ENCODE measurements at regions not wholly inside any gene's neighbourhood (a gene's known extent, or its start where the extent isn't known, plus 50 kb on each side); places are given as distances from the start of the nearest gene placed in this dataset.

DNA sequence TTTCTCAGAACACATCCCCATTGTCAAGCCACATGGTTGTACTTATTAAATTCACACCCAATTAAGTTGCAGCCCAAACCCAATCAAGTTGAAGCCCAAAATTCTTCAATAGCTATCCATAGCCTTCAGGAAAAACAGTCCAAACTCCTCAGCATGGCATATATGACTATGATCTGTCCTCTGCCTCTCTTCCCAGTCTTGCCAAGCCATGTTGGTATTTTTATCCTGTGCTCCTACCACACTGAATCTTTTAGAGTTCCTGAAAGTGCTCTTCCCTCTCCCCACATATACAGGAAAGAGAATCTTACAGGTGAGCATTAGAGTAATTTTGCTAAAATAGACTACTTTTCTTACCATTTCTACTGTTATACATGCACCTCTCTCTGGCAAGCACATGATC is 834.9 kb downstream of the RPS29 start:
- ATAC-seq (no peak), DNase-seq (ENCODE audit: low read depth, low spot score) (no peak)
- Histone ChIP-seq H3K79me2 (ENCODE audit: insufficient read depth, low read length) (no peaks in the 10 kb centered on the region), H4K20me1 (ENCODE audit: insufficient read depth) (no peaks in the 10 kb centered on the region), H3K36me3 (ENCODE audit: control insufficient read depth in 1 of 2, insufficient read depth in 2 of 2, low read length in 2 of 2) (no peaks in the 10 kb centered on the region), H3K27me3 (ENCODE audit: insufficient read depth, low read length) (no peaks in the 10 kb centered on the region), H3K9ac (ENCODE audit: low read length) (no peak overlapping the region), H3K4me1 (ENCODE audit: control insufficient read depth in 1 of 2, insufficient read depth in 2 of 2, low read length in 2 of 2) (no peaks in the 10 kb centered on the region), H3K9me2 (ENCODE audit: insufficient read depth) (no peaks in the 10 kb centered on the region), H3K27ac (ENCODE audit: low read depth, low read length) (no peak overlapping the region), H3K4me3 (replicated peaks in 1 of 2; ENCODE audit: low read depth in 1 of 2, low read length in 2 of 2) (no peak overlapping the region), H2AFZ (ENCODE audit: low read depth, low read length, poor library complexity, severe bottlenecking) (no peak overlapping the region), H3K9me3 (ENCODE audit: control insufficient read depth in 1 of 2, insufficient read depth in 1 of 2, low read depth in 1 of 2, low read length in 2 of 2) (no peaks in the 10 kb centered on the region), H3K4me2 (ENCODE audit: low read length) (no peak overlapping the region)
- CTCF ChIA-PET = no interaction called here
- no TSS peak for BruUV-seq (replicated peaks)
- TF ChIP-seq TCF7L2 (IDR thresholded peaks at IDR 0.05; ENCODE audit: borderline replicate concordance, extremely low read depth, insufficient read depth, insufficient read length) (no peak), ZNF274 (IDR thresholded peaks at IDR 0.05; ENCODE audit: low read depth, low read length) (no peak), FOSL1 (IDR thresholded peaks at IDR 0.05; ENCODE audit: low read depth) (no peak), SP1 (IDR thresholded peaks at IDR 0.05; ENCODE audit: low read depth) (no peak), ATF3 (IDR thresholded peaks at IDR 0.05) (no peak), CBX3 (IDR thresholded peaks at IDR 0.05; ENCODE audit: low read depth) (no peak), EZH2phosphoT487 (IDR thresholded peaks at IDR 0.05; ENCODE audit: borderline replicate concordance) (no peak), EGR1 (IDR thresholded peaks at IDR 0.05; ENCODE audit: low read depth) (no peak), EZH2 (IDR thresholded peaks at IDR 0.05) (no peak), CTCF (IDR thresholded peaks at IDR 0.05 in 2 of 3, conservative IDR thresholded peaks at IDR 0.05 in 1 of 3; ENCODE audit: borderline replicate concordance in 1 of 3, insufficient read depth in 1 of 3, low read depth in 2 of 3, low read length in 2 of 3) (no peak), ELF1 (IDR thresholded peaks at IDR 0.05; ENCODE audit: borderline replicate concordance, low read depth) (no peak), CEBPB (IDR thresholded peaks at IDR 0.05; ENCODE audit: low read depth) (no peak), POLR2AphosphoS5 (IDR thresholded peaks at IDR 0.05; ENCODE audit: low read depth, low read length) (no peak), MAX (IDR thresholded peaks at IDR 0.05) (no peak)
- RAD21 ChIA-PET (ENCODE audit: low non-redundant PET in 1 of 2, low total read pairs in 2 of 2, uncharacterized antibody in 2 of 2, unreplicated experiment in 2 of 2) = no interaction called here
- POLR2A ChIA-PET = no interaction called here
- intact Hi-C loops (cut with micrococcal nuclease) = no loop called here
